ENCODE measurements at regions not wholly inside any gene's neighbourhood (a gene's known extent, or its start where the extent isn't known, plus 50 kb on each side); places are given as distances from the start of the nearest gene placed in this dataset.

- Histone ChIP-seq H3K27ac (ENCODE audit: low read depth, low read length, poor library complexity, severe bottlenecking) (no peak overlapping the region), H4K20me1 (ENCODE audit: insufficient read depth, low read length) (no peaks in the 10 kb centered on the region), H3K4me1 (ENCODE audit: insufficient read depth, low read length, severe bottlenecking) (no peaks in the 10 kb centered on the region), H3K36me3 (ENCODE audit: insufficient read depth, low read length) (no peaks in the 10 kb centered on the region), H3K4me3 (ENCODE audit: low read depth, low read length, poor library complexity, severe bottlenecking) (no peak overlapping the region), H3K79me2 (ENCODE audit: insufficient read depth, low read length) (no peaks in the 10 kb centered on the region), H3K4me2 (ENCODE audit: low read length) (no peak overlapping the region), H3K9ac (ENCODE audit: low read length) (no peak overlapping the region), H3K27me3 (ENCODE audit: insufficient read depth, low read length) (no peaks in the 10 kb centered on the region), H3F3A (ENCODE audit: insufficient read depth, low read length) (no peaks in the 10 kb centered on the region), H3K9me2 (ENCODE audit: low read depth, low read length) (no peaks in the 10 kb centered on the region), H3K9me3 (ENCODE audit: low read length) (no peaks in the 10 kb centered on the region), H2AFZ (ENCODE audit: low read length) (no peak overlapping the region)
- TF ChIP-seq CTCF (IDR thresholded peaks at IDR 0.05; ENCODE audit: low read length) (no peak), EZH2 (IDR thresholded peaks at IDR 0.05; ENCODE audit: borderline replicate concordance, low read length) (no peak)
Measured at GRCh38 chr11:106461839-106462545, 384.5 kb downstream of the AASDHPPT start.

- no peak overlapping the region for H3K4me3 ChIP-seq (ENCODE audit: low read depth, low read length, poor library complexity, severe bottlenecking)
- H3K9me3 ChIP-seq (ENCODE audit: low read length) = no peaks in the 10 kb centered on the region
- H3K27ac ChIP-seq (ENCODE audit: low read depth, low read length, poor library complexity, severe bottlenecking) = no peak overlapping the region
- H3K9ac ChIP-seq (ENCODE audit: low read length) = no peak overlapping the region
- H2AFZ ChIP-seq (ENCODE audit: low read length) = no peak overlapping the region
- no peak overlapping the region for H3K4me2 ChIP-seq (ENCODE audit: low read length)
- H3K36me3 ChIP-seq (ENCODE audit: insufficient read depth, low read length) = no peaks in the 10 kb centered on the region
- TF ChIP-seq EZH2 (IDR thresholded peaks at IDR 0.05; ENCODE audit: borderline replicate concordance, low read length) (no peak), CTCF (IDR thresholded peaks at IDR 0.05; ENCODE audit: low read length) (no peak)
- no peaks in the 10 kb centered on the region for H3F3A ChIP-seq (ENCODE audit: insufficient read depth, low read length)
- no peaks in the 10 kb centered on the region for H3K9me2 ChIP-seq (ENCODE audit: low read depth, low read length)
- H4K20me1 ChIP-seq (ENCODE audit: insufficient read depth, low read length) = no peaks in the 10 kb centered on the region
- no peaks in the 10 kb centered on the region for H3K27me3 ChIP-seq (ENCODE audit: insufficient read depth, low read length)
- no peaks in the 10 kb centered on the region for H3K79me2 ChIP-seq (ENCODE audit: insufficient read depth, low read length)
- no peaks in the 10 kb centered on the region for H3K4me1 ChIP-seq (ENCODE audit: insufficient read depth, low read length, severe bottlenecking)
Measured at GRCh38 chr11:106463154-106463553, 385.7 kb downstream of the AASDHPPT start.

- H3K4me2 ChIP-seq (ENCODE audit: low read length) = no peak overlapping the region
- no peaks in the 10 kb centered on the region for H4K20me1 ChIP-seq (ENCODE audit: insufficient read depth, low read length)
- H3K9me3 ChIP-seq (ENCODE audit: low read length) = no peaks in the 10 kb centered on the region
- no peak overlapping the region for H3K4me3 ChIP-seq (ENCODE audit: low read depth, low read length, poor library complexity, severe bottlenecking)
- no peaks in the 10 kb centered on the region for H3K27me3 ChIP-seq (ENCODE audit: insufficient read depth, low read length)
- H3K27ac ChIP-seq (ENCODE audit: low read depth, low read length, poor library complexity, severe bottlenecking) = no peak overlapping the region
- no peaks in the 10 kb centered on the region for H3F3A ChIP-seq (ENCODE audit: insufficient read depth, low read length)
- no peak overlapping the region for H3K9ac ChIP-seq (ENCODE audit: low read length)
- H2AFZ ChIP-seq (ENCODE audit: low read length) = no peak overlapping the region
- H3K9me2 ChIP-seq (ENCODE audit: low read depth, low read length) = no peaks in the 10 kb centered on the region
- no peak for TF ChIP-seq EZH2 (IDR thresholded peaks at IDR 0.05; ENCODE audit: borderline replicate concordance, low read length)
- no peak for TF ChIP-seq CTCF (IDR thresholded peaks at IDR 0.05; ENCODE audit: low read length)
- no peaks in the 10 kb centered on the region for H3K4me1 ChIP-seq (ENCODE audit: insufficient read depth, low read length, severe bottlenecking)
- H3K79me2 ChIP-seq (ENCODE audit: insufficient read depth, low read length) = no peaks in the 10 kb centered on the region
- no peaks in the 10 kb centered on the region for H3K36me3 ChIP-seq (ENCODE audit: insufficient read depth, low read length)
Measured at GRCh38 chr11:106463796-106464201, 386.3 kb downstream of the AASDHPPT start.
